Psoas muscle (tissue), 7 donors: ENCODE measurements at regions not wholly inside any gene's neighbourhood (a gene's known extent, or its start where the extent isn't known, plus 50 kb on each side); places are given as distances from the start of the nearest gene placed in this dataset.

Experiments
- ATAC-seq, 4 donors: fragments of 200-7000 bp; cut with Tn5 transposase; one replicate each; pipeline ENCODE4 v1.9.1; 2020; ENCODE audit warnings: moderate library complexity in 3 of 4, mild to moderate bottlenecking in 2 of 4
- DNase-seq, 2 donors: peaks; one replicate each; pipeline ENCODE4 v3.0.0-alpha.2; 2020
- H3K27ac ChIP-seq: fragments of 200-600 bp; one replicate; pipeline ENCODE4 v1.8.0; 2022
- H3K27me3 ChIP-seq, 3 donors: fragments of 200-600 bp in 1 of 3; one replicate each; pipeline versions ENCODE4 v1.6.1 to v1.8.0; 2013 to 2022; ENCODE audit warnings: low read length in 2 of 3, mild to moderate bottlenecking in 2 of 3, moderate library complexity in 1 of 3; ENCODE audit not compliant: insufficient read depth in 3 of 3
- H3K36me3 ChIP-seq, 2 donors: fragments of 200-600 bp in 1 of 2; one replicate each; pipeline versions ENCODE4 v1.6.1 to v1.8.0; 2013 to 2022; ENCODE audit warnings: low read depth in 1 of 2, mild to moderate bottlenecking in 1 of 2, moderate library complexity in 1 of 2; ENCODE audit not compliant: insufficient read depth in 1 of 2
- H3K4me1 ChIP-seq: fragments of 200-600 bp; one replicate; pipeline ENCODE4 v1.8.0; 2022
- H3K4me3 ChIP-seq: fragments of 200-600 bp; one replicate; pipeline ENCODE4 v1.8.0; 2022; ENCODE audit warnings: mild to moderate bottlenecking
- H3K9me3 ChIP-seq: fragments of 200-600 bp; one replicate; pipeline ENCODE4 v1.8.0; 2022
- WGBS, 3 donors: extraction: QIAGEN DNeasy Blood & Tissue Kit; methylation state at CpG; one replicate each; pipeline versions ENCODE4 v1.1.6 to v1.1.7; 2013; 5-methylcytosine and 5-hydroxymethylcytosine counted together
- intact Hi-C, 2 donors: fragments of 100-400 bp; cut with DNase I; formaldehyde crosslinking; loops; one replicate each; pipeline versions ENCODE4 v1.11.0 to v1.14.2; 2022
- TF ChIP-seq, protein P1 (sequence below): fragments of 200-600 bp; IDR thresholded peaks from one replicate; pipeline ENCODE4 v1.8.0; 2022; ENCODE audit warnings: antibody characterized with exemption
- donor health status: healthy with polysubstance abuse.
- donor health status: DM: no; HTN: no; CAD: no; lungs with moderate emphysema.
- donor health status: Bipolar disorder and iron deficiency.
- donor health status: healthy.
- donor health status: DM: yes; HTN: yes; CAD: no.
- donor health status: DM: no; HTN: no; CAD: no.
- donor health status: DM: yes; HTN: yes; CAD: no.

DNA sequence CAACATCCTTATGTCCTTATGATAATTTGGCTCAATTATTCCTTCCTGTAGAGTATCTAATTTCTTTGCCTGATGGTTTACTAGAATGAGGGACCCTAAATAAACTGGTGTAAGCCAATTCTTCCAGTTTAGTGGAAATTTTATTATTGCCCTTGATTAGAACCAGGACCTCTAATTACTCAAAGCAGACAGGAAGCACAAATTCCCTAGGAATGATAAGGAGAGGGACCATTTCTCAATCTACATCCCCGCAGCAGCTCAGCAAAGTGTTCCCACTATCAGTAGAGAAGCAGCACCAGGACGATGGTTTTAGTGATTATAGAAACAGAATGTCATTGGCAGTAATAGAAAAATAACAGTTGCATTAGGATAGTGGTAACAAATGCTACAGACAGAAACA lies 97.1 kb downstream of the PLPPR4 start:
- no peak overlapping the region for H3K4me3 ChIP-seq
- no peak for DNase-seq
- no peak overlapping the region for H3K27ac ChIP-seq
- no peaks in the 10 kb centered on the region for H3K9me3 ChIP-seq
- intact Hi-C loops: no loop called here
- H3K4me1 ChIP-seq: no peaks in the 10 kb centered on the region
- H3K36me3 ChIP-seq: no peaks in the 10 kb centered on the region
- WGBS, 3 donors: 82 to 90% (median 86%) methylated on average over 2 of the region's 2 CpGs
- H3K27me3 ChIP-seq: no peaks in the 10 kb centered on the region
- TF ChIP-seq, protein P1, sequence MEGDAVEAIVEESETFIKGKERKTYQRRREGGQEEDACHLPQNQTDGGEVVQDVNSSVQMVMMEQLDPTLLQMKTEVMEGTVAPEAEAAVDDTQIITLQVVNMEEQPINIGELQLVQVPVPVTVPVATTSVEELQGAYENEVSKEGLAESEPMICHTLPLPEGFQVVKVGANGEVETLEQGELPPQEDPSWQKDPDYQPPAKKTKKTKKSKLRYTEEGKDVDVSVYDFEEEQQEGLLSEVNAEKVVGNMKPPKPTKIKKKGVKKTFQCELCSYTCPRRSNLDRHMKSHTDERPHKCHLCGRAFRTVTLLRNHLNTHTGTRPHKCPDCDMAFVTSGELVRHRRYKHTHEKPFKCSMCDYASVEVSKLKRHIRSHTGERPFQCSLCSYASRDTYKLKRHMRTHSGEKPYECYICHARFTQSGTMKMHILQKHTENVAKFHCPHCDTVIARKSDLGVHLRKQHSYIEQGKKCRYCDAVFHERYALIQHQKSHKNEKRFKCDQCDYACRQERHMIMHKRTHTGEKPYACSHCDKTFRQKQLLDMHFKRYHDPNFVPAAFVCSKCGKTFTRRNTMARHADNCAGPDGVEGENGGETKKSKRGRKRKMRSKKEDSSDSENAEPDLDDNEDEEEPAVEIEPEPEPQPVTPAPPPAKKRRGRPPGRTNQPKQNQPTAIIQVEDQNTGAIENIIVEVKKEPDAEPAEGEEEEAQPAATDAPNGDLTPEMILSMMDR: no peak
- no peak for ATAC-seq

GRCh38 chr1:99363531-99363930 lies 99.2 kb downstream of the PLPPR4 start:
- Histone ChIP-seq H3K27ac (no peak overlapping the region), H3K4me1 (no peaks in the 10 kb centered on the region), H3K9me3 (no peaks in the 10 kb centered on the region), H3K27me3 (no peaks in the 10 kb centered on the region), H3K4me3 (no peak overlapping the region), H3K36me3 (no peaks in the 10 kb centered on the region)
- ATAC-seq: no peak
- TF ChIP-seq, protein P1: no peak
- 60 to 71% (median 70%) methylated on average over 2 of the region's 2 CpGs for WGBS, 3 donors
- no peak for DNase-seq
- intact Hi-C loops: no loop called here

- ATAC-seq (no peak), DNase-seq (no peak)
- intact Hi-C loops: no loop called here
- H3K27ac ChIP-seq: no peak overlapping the region
- no peaks in the 10 kb centered on the region for H3K27me3 ChIP-seq
- TF ChIP-seq, protein P1: no peak
- WGBS, 3 donors: 70 to 77% (median 70%) methylated on average over 6 of the region's 6 CpGs
- no peaks in the 10 kb centered on the region for H3K4me1 ChIP-seq
- H3K4me3 ChIP-seq: no peak overlapping the region
- no peaks in the 10 kb centered on the region for H3K9me3 ChIP-seq
- H3K36me3 ChIP-seq: no peaks in the 10 kb centered on the region
These were observed 100.8 kb downstream of the PLPPR4 start for GRCh38 chr1:99365141-99365540.

- no peak overlapping the region for H3K4me3 ChIP-seq
- H3K9me3 ChIP-seq: no peaks in the 10 kb centered on the region
- intact Hi-C loops: no loop called here
- H3K4me1 ChIP-seq: no peaks in the 10 kb centered on the region
- TF ChIP-seq, protein P1: no peak
- H3K27me3 ChIP-seq: no peaks in the 10 kb centered on the region
- WGBS, 3 donors: 85 to 88% (median 88%) methylated on average over 1 of the region's 1 CpG
- H3K36me3 ChIP-seq: no peaks in the 10 kb centered on the region
- H3K27ac ChIP-seq: no peak overlapping the region
- ATAC-seq: no peak
- DNase-seq: no peak
These were observed 101.3 kb downstream of the PLPPR4 start for GRCh38 chr1:99365545-99365944.

- H3K4me3 ChIP-seq: no peak overlapping the region
- intact Hi-C loops: no loop called here
- DNase-seq: no peak
- no peak overlapping the region for H3K27ac ChIP-seq
- H3K4me1 ChIP-seq: no peaks in the 10 kb centered on the region
- no peaks in the 10 kb centered on the region for H3K9me3 ChIP-seq
- TF ChIP-seq, protein P1: no peak
- 15 to 23% (median 20%) methylated on average over 2 of the region's 2 CpGs for WGBS, 3 donors
- H3K36me3 ChIP-seq: no peaks in the 10 kb centered on the region
- no peak for ATAC-seq
- no peaks in the 10 kb centered on the region for H3K27me3 ChIP-seq
These were observed 104.9 kb downstream of the PLPPR4 start for GRCh38 chr1:99369154-99369553.
